ENCODE measurements at regions not wholly inside any gene's neighbourhood (a gene's known extent, or its start where the extent isn't known, plus 50 kb on each side); places are given as distances from the start of the nearest gene placed in this dataset.

GRCh38 chr17:36701429-36702099 is 100.2 kb downstream of the MRM1 start:
- DNase-seq (no peak), ATAC-seq (no peak)
- Histone ChIP-seq H3K36me3 (no peaks in the 10 kb centered on the region), H3K9me3 (no peaks in the 10 kb centered on the region), H3K27ac (no peak overlapping the region), H3K4me1 (no peaks in the 10 kb centered on the region), H3K4me3 (no peak overlapping the region), H3K27me3 (peaks cover 0 to 4% of the 10 kb centered on the region in 2 donors)
- TF ChIP-seq POLR2A (IDR thresholded peaks at IDR 0.05) = no peak
- TF ChIP-seq CTCF (IDR thresholded peaks at IDR 0.05) = no peak
- intact Hi-C loops (cut with DNase I) = no loop called here
- 62% methylated on average over 13 of the region's 13 CpGs for WGBS (ENCODE audit: insufficient coverage, low coverage, low lambda C conversion rate, missing lambda C conversion rate)

- Histone ChIP-seq H3K4me3 (no peak overlapping the region), H3K27me3 (peaks cover 0 to 4% of the 10 kb centered on the region in 2 donors), H3K9me3 (no peaks in the 10 kb centered on the region), H3K4me1 (no peaks in the 10 kb centered on the region), H3K36me3 (no peaks in the 10 kb centered on the region), H3K27ac (no peak overlapping the region)
- 20% methylated on average over 1 of the region's 1 CpG for WGBS (ENCODE audit: insufficient coverage, low coverage, low lambda C conversion rate, missing lambda C conversion rate)
- ATAC-seq = no peak
- DNase-seq = no peak
- intact Hi-C loops (cut with DNase I) = no loop called here
- TF ChIP-seq POLR2A (IDR thresholded peaks at IDR 0.05) (no peak), CTCF (IDR thresholded peaks at IDR 0.05) (no peak)
Measured at GRCh38 chr17:36702636-36703035, 101.3 kb downstream of the MRM1 start.

- H3K9me3 ChIP-seq = no peaks in the 10 kb centered on the region
- peak in 2 of 3 donors; percentile 41 to 51 for DNase-seq
- intact Hi-C loops (cut with DNase I) = no loop called here
- H3K4me1 ChIP-seq = no peaks in the 10 kb centered on the region
- H3K36me3 ChIP-seq = no peaks in the 10 kb centered on the region
- peaks cover 0 to 4% of the 10 kb centered on the region in 2 donors for H3K27me3 ChIP-seq
- no peak overlapping the region for H3K4me3 ChIP-seq
- no peak overlapping the region for H3K27ac ChIP-seq
- WGBS (ENCODE audit: insufficient coverage, low coverage, low lambda C conversion rate, missing lambda C conversion rate) = 0% methylated on average over 1 of the region's 36 CpGs
- ATAC-seq = peak in 3 of 4 donors; percentile 11 to 53 (median 35)
- TF ChIP-seq POLR2A (IDR thresholded peaks at IDR 0.05) (no peak), CTCF (IDR thresholded peaks at IDR 0.05) (no peak)
Measured at GRCh38 chr17:36703860-36704266, 102.5 kb downstream of the MRM1 start.

GRCh38 chr17:36705283-36705795 is 104.0 kb downstream of the MRM1 start:
- H3K9me3 ChIP-seq = no peaks in the 10 kb centered on the region
- H3K27ac ChIP-seq = no peak overlapping the region
- H3K4me3 ChIP-seq = no peak overlapping the region
- TF ChIP-seq CTCF (IDR thresholded peaks at IDR 0.05) = no peak
- TF ChIP-seq POLR2A (IDR thresholded peaks at IDR 0.05) = no peak
- intact Hi-C loops (cut with DNase I) = no loop called here
- peaks cover 0 to 4% of the 10 kb centered on the region in 2 donors for H3K27me3 ChIP-seq
- H3K4me1 ChIP-seq = no peaks in the 10 kb centered on the region
- DNase-seq (no peak), ATAC-seq (no peak)
- no peaks in the 10 kb centered on the region for H3K36me3 ChIP-seq
- 54% methylated on average over 8 of the region's 9 CpGs for WGBS (ENCODE audit: insufficient coverage, low coverage, low lambda C conversion rate, missing lambda C conversion rate)

Data from right lobe of liver (tissue), 6 donors.